Midbrain (tissue), 1 donor: ENCODE measurements at regions not wholly inside any gene's neighbourhood (a gene's known extent, or its start where the extent isn't known, plus 50 kb on each side); places are given as distances from the start of the nearest gene placed in this dataset.

Experiments
- DNase-seq: peaks from one replicate; lab custom pipeline; 2025; lab: John Stamatoyannopoulos, UW

DNA sequence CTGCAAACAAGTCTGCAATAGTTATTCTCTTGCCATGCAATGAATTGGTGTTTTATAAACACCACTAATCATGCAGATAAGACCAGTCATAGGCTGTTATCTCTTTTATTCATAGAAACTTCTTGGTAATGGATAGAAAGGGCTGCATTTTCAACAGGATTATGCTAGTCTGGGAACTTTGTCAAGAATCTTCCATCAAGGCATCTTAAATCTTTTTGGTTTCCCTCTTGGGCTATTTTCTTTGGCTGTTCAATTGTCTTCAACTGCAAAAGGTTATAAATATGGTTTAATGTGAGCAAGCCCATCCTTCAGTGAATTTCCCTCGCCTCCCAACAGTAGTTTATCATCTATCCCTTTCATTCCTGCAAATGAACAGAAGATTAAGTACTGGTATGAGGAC lies 59.0 kb upstream of the MINAR1 start:
- DNase-seq: no peak

DNA sequence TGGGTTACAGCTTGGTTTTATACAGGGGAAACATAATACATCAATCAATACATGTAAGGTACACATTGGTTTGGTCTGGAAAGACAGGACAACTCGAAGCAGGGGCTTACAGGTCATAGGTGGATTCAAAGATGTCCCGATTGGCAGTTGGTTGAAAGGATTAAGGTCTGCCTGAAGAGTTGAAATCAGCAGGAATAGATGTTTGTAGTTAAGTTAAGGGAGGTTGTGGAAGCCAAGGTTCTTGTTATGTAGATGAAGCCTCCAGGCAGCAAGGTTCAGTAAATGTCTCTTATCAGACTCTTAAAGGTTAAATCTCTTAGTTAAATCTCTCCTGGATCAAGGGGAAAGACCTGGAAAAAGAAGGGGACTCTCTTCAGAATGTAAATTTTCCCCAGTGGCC lies 58.4 kb upstream of the MINAR1 start:
- no peak for DNase-seq

GRCh38 chr15:79376383-79376782 lies 55.8 kb upstream of the MINAR1 start:
- no peak for DNase-seq

- DNase-seq: no peak
These were observed 53.6 kb upstream of the MINAR1 start for GRCh38 chr15:79378394-79379109.

- DNase-seq: peak; percentile 77
These were observed 51.2 kb upstream of the MINAR1 start for GRCh38 chr15:79380755-79381497.

DNA sequence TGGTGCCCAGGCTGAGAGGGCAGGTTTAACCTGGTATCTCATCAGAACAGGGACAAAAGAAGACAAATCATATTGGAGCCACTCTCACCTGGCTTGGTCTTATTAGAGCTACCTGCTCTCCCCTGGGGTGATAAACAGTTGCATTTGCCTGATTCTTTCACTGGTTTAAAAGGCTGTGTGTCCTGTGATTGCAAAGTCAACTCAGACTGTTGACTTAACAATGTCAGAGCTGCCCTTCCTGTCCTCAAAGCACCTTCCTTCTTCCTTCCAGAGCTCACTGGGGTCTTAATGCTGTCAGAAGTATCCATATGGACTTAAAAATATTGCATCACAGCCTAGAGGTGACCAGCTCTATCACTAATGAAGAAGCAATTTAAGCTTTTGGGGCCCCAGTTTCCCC lies 50.5 kb upstream of the MINAR1 start:
- no peak for DNase-seq
